H1 (cell line): ENCODE measurements at regions not wholly inside any gene's neighbourhood (a gene's known extent, or its start where the extent isn't known, plus 50 kb on each side); places are given as distances from the start of the nearest gene placed in this dataset.

Source experiments
- CTCF ChIP-seq, 3 experiments: IDR thresholded peaks; 1 replicate in 2 of 3; 2 replicates in 1 of 3; pipeline versions ENCODE4 v1.5.1 to v1.6.1; 2011; ENCODE audit warnings: low read length in 3 of 3, mild to moderate bottlenecking in 3 of 3, inconsistent platforms in 2 of 3, low read depth in 1 of 3, moderate library complexity in 1 of 3; ENCODE audit not compliant: insufficient read depth in 1 of 3; ENCODE audit errors: control extremely low read depth in 1 of 3
- GABPA ChIP-seq: IDR thresholded peaks from 2 replicates; pipeline ENCODE4 v1.6.1; 2011; ENCODE audit warnings: mild to moderate bottlenecking, low read length, moderate library complexity, borderline replicate concordance; ENCODE audit not compliant: insufficient read depth

DNA sequence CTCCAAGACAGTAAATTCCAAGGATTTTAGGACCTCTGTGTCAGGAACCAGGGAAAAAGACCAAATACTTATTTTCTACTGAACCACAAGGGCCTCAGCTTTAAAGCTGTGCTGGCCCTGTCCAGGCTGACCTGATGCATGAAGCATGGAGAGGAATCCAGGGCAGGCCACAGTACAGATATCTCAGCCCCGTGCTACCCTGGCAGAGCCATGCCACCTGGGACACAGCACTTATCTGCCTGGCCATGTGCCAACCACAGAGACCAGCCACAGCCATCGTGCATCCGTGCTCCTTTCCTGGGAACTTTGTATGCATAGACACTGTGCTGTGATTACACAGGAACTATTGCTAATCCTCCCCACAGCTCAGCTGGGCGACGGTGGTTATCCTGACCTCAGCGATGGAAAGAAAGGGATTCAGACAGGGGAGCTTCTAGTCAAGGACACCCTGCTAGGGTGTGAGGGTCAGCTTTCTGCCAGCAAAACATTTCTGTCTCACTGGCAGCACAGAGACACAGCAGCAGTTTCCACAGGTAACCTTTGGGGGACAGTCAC lies 687.4 kb upstream of the ID2 start:
- TF ChIP-seq CTCF (IDR thresholded peaks at IDR 0.05; ENCODE audit: control extremely low read depth in 1 of 3, insufficient read depth in 1 of 3, low read depth in 1 of 3, low read length in 3 of 3) (peak in 1 of 3 experiments; percentile 3; a peak in 1 of 4 replicates), GABPA (no peak)
